ENCODE measurements at regions not wholly inside any gene's neighbourhood (a gene's known extent, or its start where the extent isn't known, plus 50 kb on each side); places are given as distances from the start of the nearest gene placed in this dataset.

DNA sequence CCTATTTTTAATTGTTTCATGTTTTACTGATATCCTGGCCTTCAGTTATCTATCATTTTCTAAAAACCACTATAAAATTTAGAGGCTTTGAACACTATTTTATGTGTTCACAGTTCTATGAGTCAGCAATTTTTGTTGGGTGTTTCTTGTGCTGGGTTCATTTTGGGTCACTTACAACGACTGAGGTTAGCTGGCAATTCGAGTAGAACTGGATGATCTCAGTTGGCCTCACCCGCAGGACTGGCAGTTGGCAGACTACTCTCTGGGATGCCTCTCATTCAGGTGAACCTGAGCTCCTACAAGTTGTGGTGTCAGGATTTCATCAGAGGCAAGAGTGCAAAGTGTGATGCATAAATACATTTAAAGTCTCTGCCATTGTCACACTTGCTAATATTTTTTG lies 151.0 kb upstream of the PAPPA start:
- H3K9ac ChIP-seq (ENCODE audit: low read depth, low read length) = no peak overlapping the region
- no peak overlapping the region for H3K4me3 ChIP-seq (ENCODE audit: low read length)
- no peak overlapping the region for H3K27ac ChIP-seq (ENCODE audit: low read depth, low read length)
- 88% methylated on average over 3 of the region's 3 CpGs for WGBS
- no peaks in the 10 kb centered on the region for H3K27me3 ChIP-seq (ENCODE audit: insufficient read depth, low read length)
- no peaks in the 10 kb centered on the region for H3K36me3 ChIP-seq (ENCODE audit: insufficient read depth, low read length)
- no peaks in the 10 kb centered on the region for H3K9me3 ChIP-seq (ENCODE audit: insufficient read depth, low read depth, low read length)
- no peaks in the 10 kb centered on the region for H3K4me1 ChIP-seq (ENCODE audit: insufficient read depth, low read length)

- WGBS = 100% methylated on average over 1 of the region's 1 CpG
These were observed 150.2 kb upstream of the PAPPA start for GRCh38 chr9:116003397-116003796.

GRCh38 chr9:116005205-116005604 lies 148.4 kb upstream of the PAPPA start:
- Histone ChIP-seq H3K27ac (ENCODE audit: low read depth, low read length) (no peak overlapping the region), H3K4me3 (ENCODE audit: low read length) (no peak overlapping the region), H3K9me3 (ENCODE audit: insufficient read depth, low read depth, low read length) (no peaks in the 10 kb centered on the region), H3K36me3 (ENCODE audit: insufficient read depth, low read length) (no peaks in the 10 kb centered on the region), H3K9ac (ENCODE audit: low read depth, low read length) (no peak overlapping the region), H3K27me3 (ENCODE audit: insufficient read depth, low read length) (no peaks in the 10 kb centered on the region), H3K4me1 (ENCODE audit: insufficient read depth, low read length) (no peaks in the 10 kb centered on the region)
- 93% methylated on average over 1 of the region's 2 CpGs for WGBS

More at GRCh38 chr9:116003397-116003796, 150.2 kb upstream of the PAPPA start:
- Histone ChIP-seq H3K27ac (ENCODE audit: low read depth, low read length) (no peak overlapping the region), H3K4me1 (ENCODE audit: insufficient read depth, low read length) (no peaks in the 10 kb centered on the region), H3K9me3 (ENCODE audit: insufficient read depth, low read depth, low read length) (no peaks in the 10 kb centered on the region), H3K36me3 (ENCODE audit: insufficient read depth, low read length) (no peaks in the 10 kb centered on the region), H3K9ac (ENCODE audit: low read depth, low read length) (no peak overlapping the region), H3K27me3 (ENCODE audit: insufficient read depth, low read length) (no peaks in the 10 kb centered on the region), H3K4me3 (ENCODE audit: low read length) (no peak overlapping the region)

- Histone ChIP-seq H3K4me3 (ENCODE audit: low read length) (no peak overlapping the region), H3K9ac (ENCODE audit: low read depth, low read length) (no peak overlapping the region), H3K36me3 (ENCODE audit: insufficient read depth, low read length) (no peaks in the 10 kb centered on the region), H3K4me1 (ENCODE audit: insufficient read depth, low read length) (no peaks in the 10 kb centered on the region), H3K27me3 (ENCODE audit: insufficient read depth, low read length) (no peaks in the 10 kb centered on the region), H3K27ac (ENCODE audit: low read depth, low read length) (no peak overlapping the region), H3K9me3 (ENCODE audit: insufficient read depth, low read depth, low read length) (no peaks in the 10 kb centered on the region)
- WGBS = 92% methylated on average over 2 of the region's 2 CpGs
These were observed 145.8 kb upstream of the PAPPA start for GRCh38 chr9:116007824-116008223.

GRCh38 chr9:116008278-116008677 lies 145.3 kb upstream of the PAPPA start:
- 89% methylated on average over 4 of the region's 5 CpGs for WGBS
- H3K9me3 ChIP-seq (ENCODE audit: insufficient read depth, low read depth, low read length) = no peaks in the 10 kb centered on the region
- H3K27ac ChIP-seq (ENCODE audit: low read depth, low read length) = no peak overlapping the region
- H3K36me3 ChIP-seq (ENCODE audit: insufficient read depth, low read length) = no peaks in the 10 kb centered on the region
- H3K9ac ChIP-seq (ENCODE audit: low read depth, low read length) = no peak overlapping the region
- no peaks in the 10 kb centered on the region for H3K27me3 ChIP-seq (ENCODE audit: insufficient read depth, low read length)
- no peak overlapping the region for H3K4me3 ChIP-seq (ENCODE audit: low read length)
- no peaks in the 10 kb centered on the region for H3K4me1 ChIP-seq (ENCODE audit: insufficient read depth, low read length)

- Histone ChIP-seq H3K36me3 (ENCODE audit: insufficient read depth, low read length) (no peaks in the 10 kb centered on the region), H3K4me1 (ENCODE audit: insufficient read depth, low read length) (no peaks in the 10 kb centered on the region), H3K27me3 (ENCODE audit: insufficient read depth, low read length) (no peaks in the 10 kb centered on the region), H3K27ac (ENCODE audit: low read depth, low read length) (no peak overlapping the region), H3K9me3 (ENCODE audit: insufficient read depth, low read depth, low read length) (no peaks in the 10 kb centered on the region), H3K9ac (ENCODE audit: low read depth, low read length) (no peak overlapping the region), H3K4me3 (ENCODE audit: low read length) (no peak overlapping the region)
- WGBS = 87% methylated on average over 2 of the region's 2 CpGs
These were observed 144.2 kb upstream of the PAPPA start for GRCh38 chr9:116009420-116009819.

- H3K27me3 ChIP-seq (ENCODE audit: insufficient read depth, low read length) = no peaks in the 10 kb centered on the region
- no peaks in the 10 kb centered on the region for H3K9me3 ChIP-seq (ENCODE audit: insufficient read depth, low read depth, low read length)
- no peaks in the 10 kb centered on the region for H3K4me1 ChIP-seq (ENCODE audit: insufficient read depth, low read length)
- no peak overlapping the region for H3K4me3 ChIP-seq (ENCODE audit: low read length)
- H3K36me3 ChIP-seq (ENCODE audit: insufficient read depth, low read length) = no peaks in the 10 kb centered on the region
- no peak overlapping the region for H3K27ac ChIP-seq (ENCODE audit: low read depth, low read length)
- no peak overlapping the region for H3K9ac ChIP-seq (ENCODE audit: low read depth, low read length)
These were observed 137.7 kb upstream of the PAPPA start for GRCh38 chr9:116015855-116016254.

DNA sequence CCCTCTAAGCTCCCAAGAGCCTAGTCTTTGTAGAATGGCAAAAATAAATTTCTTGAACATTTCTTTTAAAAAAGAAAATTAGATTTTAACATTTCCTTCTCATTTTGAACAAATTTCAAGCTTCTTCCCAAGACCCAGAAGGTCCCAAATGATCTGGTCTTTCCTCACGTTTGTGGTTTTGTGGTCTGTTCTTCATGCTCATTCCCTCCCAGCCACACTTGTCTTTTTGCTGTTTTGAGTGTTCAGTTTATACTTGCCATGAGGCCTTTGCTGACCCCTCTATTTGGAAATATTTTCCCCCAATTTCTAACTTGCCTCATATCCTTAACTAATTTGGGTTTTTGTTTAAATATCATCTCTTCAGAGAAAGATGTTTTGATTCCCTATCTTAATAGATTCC lies 133.4 kb upstream of the PAPPA start:
- H3K4me3 ChIP-seq (ENCODE audit: low read length) = no peak overlapping the region
- H3K4me1 ChIP-seq (ENCODE audit: insufficient read depth, low read length) = no peaks in the 10 kb centered on the region
- no peak overlapping the region for H3K9ac ChIP-seq (ENCODE audit: low read depth, low read length)
- 71% methylated on average over 1 of the region's 1 CpG for WGBS
- no peak overlapping the region for H3K27ac ChIP-seq (ENCODE audit: low read depth, low read length)
- no peaks in the 10 kb centered on the region for H3K27me3 ChIP-seq (ENCODE audit: insufficient read depth, low read length)
- H3K36me3 ChIP-seq (ENCODE audit: insufficient read depth, low read length) = no peaks in the 10 kb centered on the region
- H3K9me3 ChIP-seq (ENCODE audit: insufficient read depth, low read depth, low read length) = no peaks in the 10 kb centered on the region

- no peaks in the 10 kb centered on the region for H3K4me1 ChIP-seq (ENCODE audit: insufficient read depth, low read length)
- H3K27me3 ChIP-seq (ENCODE audit: insufficient read depth, low read length) = no peaks in the 10 kb centered on the region
- no peak overlapping the region for H3K9ac ChIP-seq (ENCODE audit: low read depth, low read length)
- no peak overlapping the region for H3K27ac ChIP-seq (ENCODE audit: low read depth, low read length)
- H3K36me3 ChIP-seq (ENCODE audit: insufficient read depth, low read length) = no peaks in the 10 kb centered on the region
- no peak overlapping the region for H3K4me3 ChIP-seq (ENCODE audit: low read length)
- no peaks in the 10 kb centered on the region for H3K9me3 ChIP-seq (ENCODE audit: insufficient read depth, low read depth, low read length)
These were observed 132.8 kb upstream of the PAPPA start for GRCh38 chr9:116020801-116021200.

DNA sequence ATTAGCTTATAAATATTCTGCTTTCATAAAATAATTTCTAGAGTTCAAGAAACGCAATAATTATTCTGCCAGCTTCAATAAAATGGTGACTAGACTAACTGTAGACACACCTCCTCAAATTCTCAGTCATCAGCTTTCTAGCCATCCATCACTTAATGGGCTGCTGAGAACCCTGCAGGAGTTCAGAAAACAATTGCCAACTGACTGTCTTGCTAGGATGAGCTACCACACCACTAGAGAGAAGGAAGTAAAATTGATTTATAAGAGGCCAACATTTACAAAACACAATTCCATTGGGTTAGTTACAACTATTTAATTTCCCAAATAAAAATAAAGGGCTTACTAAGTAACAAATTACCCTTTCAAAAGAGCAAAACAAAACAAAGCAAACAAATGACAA lies 126.5 kb upstream of the PAPPA start:
- Histone ChIP-seq H3K4me1 (ENCODE audit: insufficient read depth, low read length) (peaks cover 12% of the 10 kb centered on the region), H3K27ac (ENCODE audit: low read depth, low read length) (no peak overlapping the region), H3K36me3 (ENCODE audit: insufficient read depth, low read length) (no peaks in the 10 kb centered on the region), H3K9ac (ENCODE audit: low read depth, low read length) (no peak overlapping the region), H3K27me3 (ENCODE audit: insufficient read depth, low read length) (no peaks in the 10 kb centered on the region), H3K4me3 (ENCODE audit: low read length) (no peak overlapping the region), H3K9me3 (ENCODE audit: insufficient read depth, low read depth, low read length) (peaks cover 5% of the 10 kb centered on the region; the same call in 1 of the 2 replicates)
- 77% methylated on average over 1 of the region's 1 CpG for WGBS

- Histone ChIP-seq H3K27ac (ENCODE audit: low read depth, low read length) (no peak overlapping the region), H3K4me1 (ENCODE audit: insufficient read depth, low read length) (peaks cover 12% of the 10 kb centered on the region), H3K9ac (ENCODE audit: low read depth, low read length) (no peak overlapping the region), H3K9me3 (ENCODE audit: insufficient read depth, low read depth, low read length) (peaks cover 5% of the 10 kb centered on the region; the same call in 1 of the 2 replicates), H3K27me3 (ENCODE audit: insufficient read depth, low read length) (no peaks in the 10 kb centered on the region), H3K36me3 (ENCODE audit: insufficient read depth, low read length) (no peaks in the 10 kb centered on the region), H3K4me3 (ENCODE audit: low read length) (no peak overlapping the region)
- WGBS = 100% methylated on average over 1 of the region's 1 CpG
These were observed 126.1 kb upstream of the PAPPA start for GRCh38 chr9:116027511-116027910.

DNA sequence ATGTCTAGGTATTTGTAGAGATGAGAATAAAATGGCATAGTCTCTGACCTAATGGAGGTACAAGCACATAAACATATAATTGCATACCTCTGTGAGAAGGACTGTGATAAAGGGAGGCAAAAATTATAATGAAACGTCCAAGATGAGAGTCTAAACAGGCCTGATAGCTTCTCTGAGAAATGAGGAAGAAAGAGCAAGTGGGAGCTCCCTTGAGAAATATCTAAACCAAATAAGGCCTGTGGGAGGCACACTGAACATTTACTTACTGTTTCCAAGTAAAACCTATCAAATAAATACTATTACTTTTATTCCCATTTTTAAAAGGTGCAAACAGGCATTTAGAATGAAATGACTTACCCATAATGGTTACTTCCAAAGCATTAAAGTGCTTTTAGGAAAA lies 125.6 kb upstream of the PAPPA start:
- no peaks in the 10 kb centered on the region for H3K36me3 ChIP-seq (ENCODE audit: insufficient read depth, low read length)
- H3K27me3 ChIP-seq (ENCODE audit: insufficient read depth, low read length) = no peaks in the 10 kb centered on the region
- H3K27ac ChIP-seq (ENCODE audit: low read depth, low read length) = no peak overlapping the region
- 68% methylated on average over 1 of the region's 1 CpG for WGBS
- peaks cover 5% of the 10 kb centered on the region; the same call in 1 of the 2 replicates for H3K9me3 ChIP-seq (ENCODE audit: insufficient read depth, low read depth, low read length)
- H3K9ac ChIP-seq (ENCODE audit: low read depth, low read length) = no peak overlapping the region
- peaks cover 12% of the 10 kb centered on the region for H3K4me1 ChIP-seq (ENCODE audit: insufficient read depth, low read length)
- no peak overlapping the region for H3K4me3 ChIP-seq (ENCODE audit: low read length)
